ENCODE measurements at regions not wholly inside any gene's neighbourhood (a gene's known extent, or its start where the extent isn't known, plus 50 kb on each side); places are given as distances from the start of the nearest gene placed in this dataset.
A peak's percentile ranks its signal among the peaks of the same experiment; 100 is the strongest.

DNA sequence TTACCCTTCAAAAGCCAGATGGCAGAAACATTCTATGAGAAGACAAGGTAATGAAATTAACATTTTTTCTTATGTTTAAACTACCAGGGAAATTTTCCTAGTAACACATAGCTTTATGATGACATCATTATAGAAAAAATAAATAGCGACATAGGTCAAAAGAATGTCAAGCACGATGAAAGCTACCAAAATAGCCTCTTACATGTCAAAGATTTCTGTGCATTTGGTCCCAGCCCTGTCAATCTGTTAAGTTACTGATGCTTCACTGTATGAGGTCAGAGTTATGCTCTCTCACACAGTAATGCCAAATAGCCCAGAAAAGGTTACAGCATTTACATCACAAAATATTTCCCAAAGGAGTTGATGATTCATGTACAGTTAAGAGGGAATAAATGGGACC, 199.8 kb upstream of the DEFB112 start:
- H3K9me3 ChIP-seq: no peaks in the 10 kb centered on the region
- DNase-seq (ENCODE audit: low spot score in 2 of 2): no peak
- no peak overlapping the region for H3K27ac ChIP-seq
- WGBS, 2 donors: 17 to 24% methylated on average over 2 of the region's 2 CpGs
- H3K27me3 ChIP-seq: no peaks in the 10 kb centered on the region
- H3K4me3 ChIP-seq: no peak overlapping the region
- H3K4me1 ChIP-seq: no peaks in the 10 kb centered on the region
- H3K36me3 ChIP-seq: no peaks in the 10 kb centered on the region
- TF ChIP-seq, protein P1, sequence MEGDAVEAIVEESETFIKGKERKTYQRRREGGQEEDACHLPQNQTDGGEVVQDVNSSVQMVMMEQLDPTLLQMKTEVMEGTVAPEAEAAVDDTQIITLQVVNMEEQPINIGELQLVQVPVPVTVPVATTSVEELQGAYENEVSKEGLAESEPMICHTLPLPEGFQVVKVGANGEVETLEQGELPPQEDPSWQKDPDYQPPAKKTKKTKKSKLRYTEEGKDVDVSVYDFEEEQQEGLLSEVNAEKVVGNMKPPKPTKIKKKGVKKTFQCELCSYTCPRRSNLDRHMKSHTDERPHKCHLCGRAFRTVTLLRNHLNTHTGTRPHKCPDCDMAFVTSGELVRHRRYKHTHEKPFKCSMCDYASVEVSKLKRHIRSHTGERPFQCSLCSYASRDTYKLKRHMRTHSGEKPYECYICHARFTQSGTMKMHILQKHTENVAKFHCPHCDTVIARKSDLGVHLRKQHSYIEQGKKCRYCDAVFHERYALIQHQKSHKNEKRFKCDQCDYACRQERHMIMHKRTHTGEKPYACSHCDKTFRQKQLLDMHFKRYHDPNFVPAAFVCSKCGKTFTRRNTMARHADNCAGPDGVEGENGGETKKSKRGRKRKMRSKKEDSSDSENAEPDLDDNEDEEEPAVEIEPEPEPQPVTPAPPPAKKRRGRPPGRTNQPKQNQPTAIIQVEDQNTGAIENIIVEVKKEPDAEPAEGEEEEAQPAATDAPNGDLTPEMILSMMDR (IDR thresholded peaks at IDR 0.05): no peak
- TF ChIP-seq EP300 (IDR thresholded peaks at IDR 0.05) (no peak), POLR2A (IDR thresholded peaks at IDR 0.05) (no peak)

DNA sequence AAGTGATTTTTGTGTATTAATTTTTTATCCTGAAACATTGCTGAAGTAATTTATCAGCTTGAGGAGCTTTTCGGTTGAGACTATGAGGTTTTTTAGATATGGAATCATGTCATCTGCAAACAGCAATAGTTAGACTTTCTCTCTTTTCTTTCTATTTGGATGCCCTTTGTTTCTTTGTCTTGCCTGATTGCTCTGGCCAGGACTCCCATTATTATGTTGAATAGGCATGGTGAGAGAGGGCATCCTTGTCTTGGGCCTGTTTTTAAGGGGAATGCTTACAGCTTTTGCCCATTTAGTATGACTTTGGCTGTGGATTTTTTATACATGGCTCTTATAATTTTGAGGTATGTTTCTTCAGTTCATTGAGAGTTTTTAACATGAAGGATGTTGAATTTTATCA, 207.6 kb upstream of the DEFB112 start:
- Histone ChIP-seq H3K27ac (no peak overlapping the region), H3K4me1 (no peaks in the 10 kb centered on the region), H3K36me3 (no peaks in the 10 kb centered on the region), H3K9me3 (peaks cover 0 to 13% (median 0%) of the 10 kb centered on the region in 4 donors), H3K27me3 (no peaks in the 10 kb centered on the region), H3K4me3 (no peak overlapping the region)
- 94 to 97% methylated on average over 1 of the region's 1 CpG for WGBS, 2 donors
- no peak for DNase-seq (ENCODE audit: low spot score in 2 of 2)
- TF ChIP-seq, protein P1 (IDR thresholded peaks at IDR 0.05): no peak
- TF ChIP-seq POLR2A (IDR thresholded peaks at IDR 0.05): no peak
- TF ChIP-seq EP300 (IDR thresholded peaks at IDR 0.05): no peak

DNA sequence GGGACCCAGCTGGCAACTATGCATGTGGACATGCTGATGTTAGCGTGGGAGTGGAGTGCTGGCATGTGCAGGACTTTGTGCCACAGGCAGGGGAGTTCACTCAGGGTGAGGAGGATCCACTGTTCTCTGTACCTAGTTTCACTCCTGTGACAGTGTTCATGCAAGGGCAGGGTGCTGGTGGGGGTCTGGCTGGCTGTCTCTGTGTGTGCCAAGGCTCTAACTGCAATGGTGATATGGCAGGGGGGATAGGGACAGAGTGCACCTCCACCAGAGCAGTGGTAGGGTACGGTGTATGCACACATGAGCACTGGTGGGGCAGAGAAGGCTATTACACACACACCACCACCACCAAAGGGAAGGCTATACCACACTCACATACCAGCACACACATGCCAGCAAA, 210.2 kb upstream of the DEFB112 start:
- no peaks in the 10 kb centered on the region for H3K4me1 ChIP-seq
- no peak overlapping the region for H3K4me3 ChIP-seq
- H3K9me3 ChIP-seq: peaks cover 0 to 15% (median 0%) of the 10 kb centered on the region in 4 donors
- no peak for DNase-seq (ENCODE audit: low spot score in 2 of 2)
- H3K27ac ChIP-seq: no peak overlapping the region
- no peaks in the 10 kb centered on the region for H3K27me3 ChIP-seq
- 79 to 90% methylated on average over 2 of the region's 2 CpGs for whole genome bisulfite sequencing, 2 donors
- H3K36me3 ChIP-seq: no peaks in the 10 kb centered on the region
- TF ChIP-seq EP300 (IDR thresholded peaks at IDR 0.05): no peak
- TF ChIP-seq, protein P1 (IDR thresholded peaks at IDR 0.05): no peak
- TF ChIP-seq POLR2A (IDR thresholded peaks at IDR 0.05): no peak

DNA sequence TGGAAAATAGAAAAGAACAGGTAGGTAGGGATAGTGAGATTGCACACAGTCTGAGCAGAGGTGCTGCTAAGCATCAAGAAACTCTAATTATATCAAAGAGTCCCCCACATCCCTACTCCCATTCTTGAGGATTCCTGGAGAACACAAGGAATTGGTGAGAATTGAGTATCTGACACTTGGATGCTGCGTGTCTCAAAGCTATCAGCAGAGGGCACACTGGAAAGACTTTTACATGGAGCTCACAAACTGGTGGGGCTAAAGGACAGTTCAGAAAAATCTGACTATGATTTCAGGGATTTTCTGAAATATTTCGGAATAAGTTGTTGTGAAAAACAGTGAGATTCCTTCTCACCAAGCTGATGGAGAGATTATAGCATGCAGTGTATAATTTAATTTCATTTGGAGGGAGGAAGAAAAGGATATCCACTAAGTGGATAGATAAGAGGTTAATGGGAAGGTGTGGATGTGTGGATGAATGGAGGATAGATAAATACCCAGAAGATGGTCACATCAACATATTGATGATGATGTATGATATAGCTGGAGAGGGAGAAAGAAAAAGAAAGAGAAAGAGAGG, 215.4 kb upstream of the DEFB112 start:
- H3K4me1 ChIP-seq: no peaks in the 10 kb centered on the region
- no peak overlapping the region for H3K4me3 ChIP-seq
- H3K36me3 ChIP-seq: no peaks in the 10 kb centered on the region
- TF ChIP-seq, protein P1 (IDR thresholded peaks at IDR 0.05): peak in 2 of 5 experiments; percentile 3 to 11
- TF ChIP-seq POLR2A (IDR thresholded peaks at IDR 0.05): no peak
- no peak overlapping the region for H3K27ac ChIP-seq
- peaks cover 0 to 5% (median 0%) of the 10 kb centered on the region in 4 donors for H3K9me3 ChIP-seq
- no peak for DNase-seq (ENCODE audit: low spot score in 2 of 2)
- WGBS, 2 donors: 24 to 34% methylated on average over 2 of the region's 2 CpGs
- no peaks in the 10 kb centered on the region for H3K27me3 ChIP-seq

DNA sequence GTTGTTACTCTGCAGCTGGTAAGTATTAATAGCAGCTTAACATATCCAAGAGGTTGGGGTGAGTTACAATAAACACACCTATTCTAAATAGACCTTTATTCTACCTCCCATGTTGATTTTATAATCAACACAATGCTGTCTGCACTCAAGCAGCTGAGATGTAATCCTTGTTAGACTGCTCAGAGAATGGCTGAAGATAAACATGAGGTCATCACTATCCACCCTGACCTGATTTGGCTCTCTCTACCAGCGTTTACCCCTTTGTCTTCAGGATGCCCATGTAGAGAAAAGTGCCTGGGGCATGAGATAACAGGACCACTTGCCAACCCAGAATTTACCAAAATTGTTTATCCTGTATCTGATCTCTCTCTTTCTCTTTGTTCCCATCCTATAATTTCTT, 220.7 kb upstream of the DEFB112 start:
- TF ChIP-seq EP300 (IDR thresholded peaks at IDR 0.05) (no peak), POLR2A (IDR thresholded peaks at IDR 0.05) (no peak)
- TF ChIP-seq, protein P1 (IDR thresholded peaks at IDR 0.05): no peak
- H3K9me3 ChIP-seq: no peaks in the 10 kb centered on the region
- H3K4me1 ChIP-seq: no peaks in the 10 kb centered on the region
- H3K27ac ChIP-seq: no peak overlapping the region
- WGBS, 2 donors: 34 to 50% methylated on average over 1 of the region's 1 CpG
- no peak for DNase-seq (ENCODE audit: low spot score in 2 of 2)
- H3K4me3 ChIP-seq: no peak overlapping the region
- no peaks in the 10 kb centered on the region for H3K36me3 ChIP-seq
- no peaks in the 10 kb centered on the region for H3K27me3 ChIP-seq
